ENCODE measurements at regions not wholly inside any gene's neighbourhood (a gene's known extent, or its start where the extent isn't known, plus 50 kb on each side); places are given as distances from the start of the nearest gene placed in this dataset.

DNA sequence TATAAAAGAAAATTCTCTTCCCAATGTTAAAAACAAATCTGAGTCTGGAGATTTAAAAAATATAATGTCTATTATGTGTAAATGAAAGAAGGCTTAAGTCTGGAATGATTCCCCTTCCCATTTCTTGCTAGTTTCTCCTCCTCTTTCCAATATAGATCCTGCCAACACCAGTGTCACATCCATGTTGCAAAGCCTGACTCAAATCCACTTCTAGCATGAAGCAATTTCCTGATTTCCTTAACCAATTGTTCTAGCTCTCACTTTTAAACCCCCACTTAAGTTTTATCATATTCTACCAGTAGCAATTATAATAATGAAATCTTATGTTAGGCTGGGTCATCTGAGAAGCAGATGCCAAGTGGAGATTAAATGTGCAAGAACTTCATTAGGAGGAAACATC is 100.1 kb upstream of the SEC61G start:
- no peak overlapping the region for H3K27ac ChIP-seq (ENCODE audit: low read length)
- no peaks in the 10 kb centered on the region for H3F3A ChIP-seq (ENCODE audit: insufficient read depth, low read length, poor library complexity, severe bottlenecking)
- H4K20me1 ChIP-seq (ENCODE audit: insufficient read depth), result no peaks in the 10 kb centered on the region
- H3K9me3 ChIP-seq (ENCODE audit: low read length), result no peaks in the 10 kb centered on the region
- H2AFZ ChIP-seq (ENCODE audit: low read depth, low read length), result no peak overlapping the region
- H3K36me3 ChIP-seq (ENCODE audit: insufficient read depth, low read length), result no peaks in the 10 kb centered on the region
- H3K79me2 ChIP-seq (replicated peaks; ENCODE audit: insufficient read depth, low read length), result no peaks in the 10 kb centered on the region
- H3K4me3 ChIP-seq (ENCODE audit: low read length), result no peak overlapping the region
- no peak overlapping the region for H3K4me2 ChIP-seq (ENCODE audit: low read length)
- H3K9ac ChIP-seq (ENCODE audit: low read length), result no peak overlapping the region
- TF ChIP-seq EP300 (conservative IDR thresholded peaks at IDR 0.05; ENCODE audit: poor library complexity, severe bottlenecking) (no peak), SMC3 (conservative IDR thresholded peaks at IDR 0.05; ENCODE audit: poor library complexity) (no peak), REST (IDR thresholded peaks at IDR 0.05; ENCODE audit: borderline replicate concordance) (no peak), EZH2 (IDR thresholded peaks at IDR 0.05; ENCODE audit: borderline replicate concordance, insufficient read depth, low read length, poor library complexity, severe bottlenecking) (no peak), RAD21 (conservative IDR thresholded peaks at IDR 0.05) (no peak), TAF1 (IDR thresholded peaks at IDR 0.05; ENCODE audit: low read depth) (no peak)
- TF ChIP-seq, protein P1, sequence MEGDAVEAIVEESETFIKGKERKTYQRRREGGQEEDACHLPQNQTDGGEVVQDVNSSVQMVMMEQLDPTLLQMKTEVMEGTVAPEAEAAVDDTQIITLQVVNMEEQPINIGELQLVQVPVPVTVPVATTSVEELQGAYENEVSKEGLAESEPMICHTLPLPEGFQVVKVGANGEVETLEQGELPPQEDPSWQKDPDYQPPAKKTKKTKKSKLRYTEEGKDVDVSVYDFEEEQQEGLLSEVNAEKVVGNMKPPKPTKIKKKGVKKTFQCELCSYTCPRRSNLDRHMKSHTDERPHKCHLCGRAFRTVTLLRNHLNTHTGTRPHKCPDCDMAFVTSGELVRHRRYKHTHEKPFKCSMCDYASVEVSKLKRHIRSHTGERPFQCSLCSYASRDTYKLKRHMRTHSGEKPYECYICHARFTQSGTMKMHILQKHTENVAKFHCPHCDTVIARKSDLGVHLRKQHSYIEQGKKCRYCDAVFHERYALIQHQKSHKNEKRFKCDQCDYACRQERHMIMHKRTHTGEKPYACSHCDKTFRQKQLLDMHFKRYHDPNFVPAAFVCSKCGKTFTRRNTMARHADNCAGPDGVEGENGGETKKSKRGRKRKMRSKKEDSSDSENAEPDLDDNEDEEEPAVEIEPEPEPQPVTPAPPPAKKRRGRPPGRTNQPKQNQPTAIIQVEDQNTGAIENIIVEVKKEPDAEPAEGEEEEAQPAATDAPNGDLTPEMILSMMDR (IDR thresholded peaks at IDR 0.05; ENCODE audit: poor library complexity, severe bottlenecking), result no peak
- no peaks in the 10 kb centered on the region for H3K9me2 ChIP-seq (ENCODE audit: insufficient read depth, low read length)
- H3K27me3 ChIP-seq (ENCODE audit: insufficient read depth, low read depth, low read length), result no peaks in the 10 kb centered on the region

DNA sequence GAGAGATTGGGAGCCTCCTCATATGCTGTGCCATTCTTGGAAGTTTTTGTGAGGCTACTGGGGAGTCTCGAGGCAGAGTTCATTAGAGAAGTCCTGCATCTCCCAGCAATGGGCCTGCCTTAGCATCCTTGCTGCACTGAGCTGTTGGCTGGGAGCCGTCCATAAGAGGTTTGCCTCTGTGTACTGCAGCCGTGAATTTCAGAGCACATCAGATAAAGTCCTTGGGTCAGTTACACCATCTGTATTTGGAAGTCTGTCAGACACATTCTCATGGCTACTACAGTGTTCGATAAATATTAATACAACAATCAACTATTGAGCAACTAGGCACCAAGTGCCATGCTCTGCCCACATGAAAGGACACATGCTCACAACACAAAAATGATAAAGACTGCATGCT is 100.5 kb upstream of the SEC61G start:
- Histone ChIP-seq H3K27me3 (ENCODE audit: insufficient read depth, low read depth, low read length) (no peaks in the 10 kb centered on the region), H3F3A (ENCODE audit: insufficient read depth, low read length, poor library complexity, severe bottlenecking) (no peaks in the 10 kb centered on the region), H3K27ac (ENCODE audit: low read length) (no peak overlapping the region), H3K9ac (ENCODE audit: low read length) (no peak overlapping the region), H3K79me2 (replicated peaks; ENCODE audit: insufficient read depth, low read length) (no peaks in the 10 kb centered on the region), H2AFZ (ENCODE audit: low read depth, low read length) (no peak overlapping the region), H3K9me3 (ENCODE audit: low read length) (no peaks in the 10 kb centered on the region), H3K4me3 (ENCODE audit: low read length) (no peak overlapping the region), H3K9me2 (ENCODE audit: insufficient read depth, low read length) (no peaks in the 10 kb centered on the region), H4K20me1 (ENCODE audit: insufficient read depth) (no peaks in the 10 kb centered on the region), H3K4me2 (ENCODE audit: low read length) (no peak overlapping the region), H3K36me3 (ENCODE audit: insufficient read depth, low read length) (no peaks in the 10 kb centered on the region)
- no peak for TF ChIP-seq TAF1 (IDR thresholded peaks at IDR 0.05; ENCODE audit: low read depth)
- TF ChIP-seq MXI1 (conservative IDR thresholded peaks at IDR 0.05; ENCODE audit: poor library complexity, severe bottlenecking), result no peak
- no peak for TF ChIP-seq EP300 (conservative IDR thresholded peaks at IDR 0.05; ENCODE audit: poor library complexity, severe bottlenecking)
- no peak for TF ChIP-seq SMC3 (conservative IDR thresholded peaks at IDR 0.05; ENCODE audit: poor library complexity)
- TF ChIP-seq POLR2AphosphoS5 (IDR thresholded peaks at IDR 0.05), result no peak
- TF ChIP-seq EZH2 (IDR thresholded peaks at IDR 0.05; ENCODE audit: borderline replicate concordance, insufficient read depth, low read length, poor library complexity, severe bottlenecking), result no peak
- no peak for TF ChIP-seq RAD21 (conservative IDR thresholded peaks at IDR 0.05)
- TF ChIP-seq, protein P1 (IDR thresholded peaks at IDR 0.05; ENCODE audit: poor library complexity, severe bottlenecking), result no peak
- no peak for TF ChIP-seq REST (IDR thresholded peaks at IDR 0.05; ENCODE audit: borderline replicate concordance)
